ENCODE measurements at regions not wholly inside any gene's neighbourhood (a gene's known extent, or its start where the extent isn't known, plus 50 kb on each side); places are given as distances from the start of the nearest gene placed in this dataset.

GRCh38 chr4:96150466-96150865, 310.6 kb downstream of the PDHA2 start:
- BruUV-seq (replicated peaks) = no TSS peak
- no peak overlapping the region for H2BK15ac ChIP-seq (ENCODE audit: low read depth, low read length)
- ChIA-PET POLR2A (ENCODE audit: unreplicated experiment) (no interaction called here), CTCF (interaction anchor here (0.7 kb wide), 1 partner anchor 293 kb away, joined by 3 read pairs; no protein-coding TSS in a partner anchor)
- H2BK120ac ChIP-seq (ENCODE audit: low read depth, low read length) = no peak overlapping the region
- H2AK9ac ChIP-seq (replicated peaks; ENCODE audit: low read depth, low read length, poor library complexity) = no peak overlapping the region
- intact Hi-C loops (cut with micrococcal nuclease) (no loop called here), dilution Hi-C loops (cut with HindIII; ENCODE audit: low sequenced_read_pairs, unreplicated experiment) (no loop called here), in situ Hi-C loops (cut with MboI; ENCODE audit: low sequenced_read_pairs) (no loop called here)
- no peak overlapping the region for H3K23ac ChIP-seq (ENCODE audit: low read depth, low read length)
- no peak overlapping the region for H3K14ac ChIP-seq (replicated peaks; ENCODE audit: low read depth, low read length)
- no peak overlapping the region for H2AK5ac ChIP-seq (ENCODE audit: low read depth, low read length)
- no peak overlapping the region for H2BK20ac ChIP-seq (ENCODE audit: low read depth, low read length)
- H3K56ac ChIP-seq (ENCODE audit: extremely low read depth, insufficient read depth, low read length) = no peak overlapping the region
- H3K27me3 ChIP-seq (ENCODE audit: control insufficient read depth, insufficient read depth, low read length) = no peaks in the 10 kb centered on the region
- DNase-seq = no peak
- H3K36me3 ChIP-seq (ENCODE audit: control insufficient read depth, insufficient read depth, low read length) = no peaks in the 10 kb centered on the region
- no peak overlapping the region for H3K9ac ChIP-seq (ENCODE audit: low read depth, low read length)
- H3K9me3 ChIP-seq (ENCODE audit: control insufficient read depth, insufficient read depth, low read length) = no peaks in the 10 kb centered on the region
- WGBS, 2 experiments (ENCODE audit: extremely low coverage in 2 of 2, insufficient read length in 1 of 2) = no CpG with 5 or more reads among the region's 2 CpGs
- H4K8ac ChIP-seq (ENCODE audit: low read depth in 2 of 2, low read length in 2 of 2) = no peak overlapping the region
- H3K18ac ChIP-seq (ENCODE audit: low read depth, low read length) = no peak overlapping the region
- H3K27ac ChIP-seq (ENCODE audit: insufficient read depth, low read length) = no peak overlapping the region
- no peak overlapping the region for H3K4me2 ChIP-seq (ENCODE audit: low read depth, low read length)
- no peak overlapping the region for H2BK5ac ChIP-seq (ENCODE audit: low read depth, low read length, poor library complexity, severe bottlenecking)
- TF ChIP-seq RFX5 (IDR thresholded peaks at IDR 0.05; ENCODE audit: low read depth, low read length) = no peak
- no peak for TF ChIP-seq BHLHE40 (IDR thresholded peaks at IDR 0.05; ENCODE audit: low read depth, low read length)
- no peak for TF ChIP-seq POLR2A (IDR thresholded peaks at IDR 0.05; ENCODE audit: low read depth, low read length)
- TF ChIP-seq ELK1 (IDR thresholded peaks at IDR 0.05; ENCODE audit: borderline replicate concordance, low read depth, low read length) = no peak
- TF ChIP-seq RAD21 (IDR thresholded peaks at IDR 0.05; ENCODE audit: low read length) = no peak
- no peak for TF ChIP-seq CTCF (conservative IDR thresholded peaks at IDR 0.05; ENCODE audit: low read depth, low read length)
- TF ChIP-seq SMC3 (IDR thresholded peaks at IDR 0.05; ENCODE audit: low read depth, low read length) = no peak
- no peak for TF ChIP-seq FOS (IDR thresholded peaks at IDR 0.05; ENCODE audit: low read depth, low read length)
- TF ChIP-seq CHD1 (IDR thresholded peaks at IDR 0.05; ENCODE audit: low read depth, low read length) = no peak
- no peaks in the 10 kb centered on the region for H4K20me1 ChIP-seq (ENCODE audit: insufficient read depth, low read length)
- H3K79me1 ChIP-seq (ENCODE audit: low read depth in 1 of 2, low read length in 2 of 2) = no peaks in the 10 kb centered on the region
- no peaks in the 10 kb centered on the region for H3K4me1 ChIP-seq (ENCODE audit: control insufficient read depth, insufficient read depth, low read length)
- H3K9me1 ChIP-seq (ENCODE audit: insufficient read depth, low read length) = no peaks in the 10 kb centered on the region
- no peak overlapping the region for H4K91ac ChIP-seq (ENCODE audit: insufficient read depth, low read depth, low read length)
- no peak for ATAC-seq (ENCODE audit: low read depth)
- no peak overlapping the region for H3K4me3 ChIP-seq (ENCODE audit: insufficient read depth, low read depth, low read length)
- H3K4ac ChIP-seq (ENCODE audit: low read depth, low read length) = no peak overlapping the region
- no peak overlapping the region for H4K5ac ChIP-seq (ENCODE audit: low read depth, low read length)
- no peak overlapping the region for H2AFZ ChIP-seq (replicated peaks; ENCODE audit: low read length, poor library complexity)
